HG03432 (cell line): ENCODE measurements at regions not wholly inside any gene's neighbourhood (a gene's known extent, or its start where the extent isn't known, plus 50 kb on each side); places are given as distances from the start of the nearest gene placed in this dataset.

Experiments
- ATAC-seq: cut with Tn5 transposase; IDR thresholded peaks from one replicate; pipeline ENCODE4 v1.9.1; 2021; ENCODE audit warnings: mild to moderate bottlenecking, moderate library complexity; ENCODE audit not compliant: unreplicated experiment

DNA sequence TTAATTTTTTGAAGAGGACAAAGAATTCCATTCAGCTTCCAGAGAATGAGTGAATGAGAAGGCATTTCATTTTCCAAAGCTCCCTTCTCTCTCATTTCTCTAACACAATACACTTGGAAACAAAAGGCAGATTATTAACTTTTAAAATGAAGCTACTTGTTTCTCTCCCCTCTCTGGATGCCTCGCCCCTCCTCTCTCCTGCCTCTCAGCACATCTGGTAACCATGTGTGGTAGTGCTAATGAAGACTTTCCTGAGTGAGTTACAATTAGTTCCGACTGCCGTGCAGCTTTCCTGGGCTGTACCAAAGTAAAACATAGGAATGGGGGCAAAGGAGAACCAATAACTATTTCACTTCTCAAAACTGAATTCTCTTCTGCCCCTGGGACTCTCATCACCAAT, 84.7 kb upstream of the SOX5 start:
- no peak for ATAC-seq

DNA sequence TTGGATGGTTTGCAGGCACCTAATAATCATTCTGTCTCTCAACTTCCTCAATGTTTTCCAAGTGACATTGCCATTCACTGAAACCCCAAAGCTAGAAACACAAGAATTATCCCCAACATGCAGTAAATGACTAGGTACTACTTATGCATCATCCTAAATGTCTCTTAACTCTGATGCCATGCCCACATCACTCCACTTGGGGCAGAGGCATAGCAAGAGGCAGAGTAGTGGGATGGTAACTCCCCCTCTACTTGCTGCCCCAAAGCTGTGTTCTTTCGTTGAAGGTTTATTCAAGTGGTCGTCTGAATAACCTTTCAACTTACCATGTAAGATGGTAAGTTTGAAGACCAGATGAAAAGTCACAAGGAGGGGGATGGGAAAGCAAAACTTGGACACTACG, 77.9 kb upstream of the SOX5 start:
- no peak for ATAC-seq

- no peak for ATAC-seq
These were observed 75.8 kb upstream of the SOX5 start for GRCh38 chr12:24025153-24025798.

- ATAC-seq, result no peak
These were observed 73.6 kb upstream of the SOX5 start for GRCh38 chr12:24023081-24023480.

- no peak for ATAC-seq
These were observed 71.7 kb upstream of the SOX5 start for GRCh38 chr12:24021164-24021502.

GRCh38 chr12:24020397-24021163, 71.1 kb upstream of the SOX5 start:
- ATAC-seq, result no peak

- ATAC-seq, result no peak
These were observed 66.3 kb upstream of the SOX5 start for GRCh38 chr12:24015833-24016160.

- ATAC-seq, result no peak
These were observed 65.7 kb upstream of the SOX5 start for GRCh38 chr12:24014915-24015832.

DNA sequence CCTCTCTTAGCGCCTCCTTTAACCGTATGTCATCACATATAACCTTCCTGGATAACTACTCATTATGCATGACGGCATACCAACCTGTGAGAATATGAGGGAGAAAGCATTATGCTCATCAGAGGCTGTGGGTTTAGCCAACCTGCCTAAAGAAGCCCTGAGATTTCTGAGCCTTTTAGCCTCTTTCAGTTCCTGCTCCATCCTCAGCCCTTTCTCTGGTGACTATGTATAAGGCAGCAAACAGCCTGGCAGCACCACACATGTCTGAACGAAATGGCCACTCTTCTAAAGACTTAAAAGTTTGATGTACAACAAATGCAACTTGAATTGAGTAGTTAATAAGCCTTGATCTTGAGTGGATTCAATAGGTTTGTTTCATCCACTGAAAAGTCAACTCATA, 64.8 kb upstream of the SOX5 start:
- no peak for ATAC-seq

DNA sequence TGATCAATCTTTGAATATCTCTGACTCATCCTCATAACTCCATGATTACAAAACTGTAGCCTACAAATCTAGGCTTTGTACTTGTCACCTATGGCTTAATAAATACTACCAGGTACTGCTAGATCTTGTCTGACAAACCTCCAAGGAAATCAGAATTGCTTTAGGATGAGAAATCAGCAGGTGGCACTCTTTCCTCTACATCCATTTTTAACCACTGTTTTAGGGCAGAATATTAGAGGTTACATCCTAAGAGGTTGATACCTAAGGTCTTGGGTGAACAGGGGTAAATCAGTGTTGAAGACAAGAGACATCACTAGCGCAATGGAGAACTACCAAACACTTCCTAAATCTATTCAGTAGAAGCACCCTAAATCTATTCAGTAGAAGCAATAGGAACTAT, 63.1 kb upstream of the SOX5 start:
- no peak for ATAC-seq

DNA sequence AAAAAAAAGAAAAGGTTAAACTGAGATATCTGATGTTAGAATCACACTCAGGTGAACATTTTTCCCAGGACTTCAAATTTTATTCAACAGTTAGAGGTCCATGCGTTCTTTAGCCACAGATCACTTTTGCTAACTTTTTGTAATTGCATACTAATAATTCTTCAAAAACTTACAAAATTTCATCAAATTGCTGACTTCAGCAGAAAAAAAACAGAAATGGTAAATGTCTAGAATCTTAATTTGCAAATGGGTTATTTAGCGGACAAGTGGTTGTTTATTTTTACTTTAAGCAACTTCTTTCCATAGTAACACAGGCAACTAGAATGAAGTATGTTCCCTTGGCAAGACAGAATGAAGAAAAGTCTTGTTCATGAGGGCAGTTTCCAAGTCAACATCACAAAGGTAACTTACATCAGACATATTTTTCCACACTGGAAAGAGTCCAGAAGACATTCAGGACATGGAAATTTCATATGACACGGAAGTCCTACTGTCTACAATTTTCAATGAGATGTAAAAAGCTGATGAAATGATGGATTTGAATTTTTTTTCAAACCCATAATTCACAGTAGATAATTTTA, 62.5 kb upstream of the SOX5 start:
- ATAC-seq, result no peak

GRCh38 chr12:24008166-24008565, 58.7 kb upstream of the SOX5 start:
- ATAC-seq, result no peak
